DND-41 (cell line): ENCODE measurements at regions not wholly inside any gene's neighbourhood (a gene's known extent, or its start where the extent isn't known, plus 50 kb on each side); places are given as distances from the start of the nearest gene placed in this dataset.

Experiments used
- ATAC-seq: fragments of 200-7000 bp; cut with Tn5 transposase; 3 replicates; pipeline ENCODE4 v1.9.1; 2021; ENCODE audit warnings: low read depth; ENCODE audit not compliant: insufficient read depth
- DNase-seq: peaks from one replicate; pipeline ENCODE4 v3.0.0-alpha.2; 2020
- H2AFZ ChIP-seq: 2 replicates; pipeline ENCODE4 v1.6.0; 2012; ENCODE audit warnings: low read depth, low read length
- H3K27ac ChIP-seq: 2 replicates; pipeline ENCODE4 v1.5.1; 2012; ENCODE audit warnings: low read length, inconsistent platforms
- H3K27me3 ChIP-seq: fragments of 200-600 bp; sonication (generic); 2 replicates; pipeline ENCODE4 v1.6.0; 2012; ENCODE audit warnings: low read length, mild to moderate bottlenecking, inconsistent platforms; ENCODE audit not compliant: insufficient read depth, poor library complexity
- H3K36me3 ChIP-seq: 2 replicates; pipeline ENCODE4 v1.5.1; 2012; ENCODE audit warnings: low read length, inconsistent platforms; ENCODE audit not compliant: insufficient read depth
- H3K4me1 ChIP-seq: 2 replicates; pipeline ENCODE4 v1.5.1; 2012; ENCODE audit warnings: mild to moderate bottlenecking, low read length; ENCODE audit not compliant: insufficient read depth
- H3K4me2 ChIP-seq: 2 replicates; pipeline ENCODE4 v1.6.0; 2012; ENCODE audit warnings: mild to moderate bottlenecking, moderate library complexity, low read length, inconsistent platforms; ENCODE audit not compliant: insufficient read depth
- H3K4me3 ChIP-seq, 2 experiments: fragments of 200-600 bp in 1 of 2; shearing (Covaris generic) in 1 of 2; 2 replicates each; pipeline ENCODE4 v1.5.1; 2012 to 2016; ENCODE audit warnings: inconsistent platforms in 2 of 2, low read length in 2 of 2, mild to moderate bottlenecking in 2 of 2, low read depth in 1 of 2, moderate library complexity in 1 of 2
- H3K79me2 ChIP-seq: 2 replicates; pipeline ENCODE4 v1.6.0; 2012; ENCODE audit warnings: low read length, inconsistent platforms; ENCODE audit not compliant: insufficient read depth
- H3K9ac ChIP-seq: 2 replicates; pipeline ENCODE4 v1.6.0; 2012; ENCODE audit warnings: low read depth, mild to moderate bottlenecking, inconsistent platforms, low read length, moderate library complexity
- H3K9me3 ChIP-seq: 2 replicates; pipeline ENCODE4 v1.5.1; 2012; ENCODE audit warnings: low read length, moderate library complexity, mild to moderate bottlenecking, inconsistent platforms; ENCODE audit not compliant: insufficient read depth, severe bottlenecking
- H4K20me1 ChIP-seq: 2 replicates; pipeline ENCODE4 v1.6.0; 2012; ENCODE audit warnings: low read length; ENCODE audit not compliant: insufficient read depth
- EZH2 ChIP-seq: IDR thresholded peaks from 3 replicates; pipeline ENCODE4 v1.6.1; 2012; ENCODE audit warnings: borderline replicate concordance, low read depth, mild to moderate bottlenecking, moderate library complexity, low read length, inconsistent platforms; ENCODE audit not compliant: severe bottlenecking
- TF ChIP-seq, protein P1 (sequence below): IDR thresholded peaks from 2 replicates; pipeline ENCODE4 v1.5.1; 2012; ENCODE audit warnings: borderline replicate concordance, low read length, moderate library complexity, mild to moderate bottlenecking; ENCODE audit not compliant: poor library complexity, severe bottlenecking; ENCODE audit errors: extremely low read depth

- no peak overlapping the region for H3K27ac ChIP-seq
- TF ChIP-seq, protein P1, sequence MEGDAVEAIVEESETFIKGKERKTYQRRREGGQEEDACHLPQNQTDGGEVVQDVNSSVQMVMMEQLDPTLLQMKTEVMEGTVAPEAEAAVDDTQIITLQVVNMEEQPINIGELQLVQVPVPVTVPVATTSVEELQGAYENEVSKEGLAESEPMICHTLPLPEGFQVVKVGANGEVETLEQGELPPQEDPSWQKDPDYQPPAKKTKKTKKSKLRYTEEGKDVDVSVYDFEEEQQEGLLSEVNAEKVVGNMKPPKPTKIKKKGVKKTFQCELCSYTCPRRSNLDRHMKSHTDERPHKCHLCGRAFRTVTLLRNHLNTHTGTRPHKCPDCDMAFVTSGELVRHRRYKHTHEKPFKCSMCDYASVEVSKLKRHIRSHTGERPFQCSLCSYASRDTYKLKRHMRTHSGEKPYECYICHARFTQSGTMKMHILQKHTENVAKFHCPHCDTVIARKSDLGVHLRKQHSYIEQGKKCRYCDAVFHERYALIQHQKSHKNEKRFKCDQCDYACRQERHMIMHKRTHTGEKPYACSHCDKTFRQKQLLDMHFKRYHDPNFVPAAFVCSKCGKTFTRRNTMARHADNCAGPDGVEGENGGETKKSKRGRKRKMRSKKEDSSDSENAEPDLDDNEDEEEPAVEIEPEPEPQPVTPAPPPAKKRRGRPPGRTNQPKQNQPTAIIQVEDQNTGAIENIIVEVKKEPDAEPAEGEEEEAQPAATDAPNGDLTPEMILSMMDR: no peak
- TF ChIP-seq EZH2: no peak
- no peak for DNase-seq
- H3K9ac ChIP-seq: no peak overlapping the region
- H3K9me3 ChIP-seq: no peaks in the 10 kb centered on the region
- no peaks in the 10 kb centered on the region for H3K4me1 ChIP-seq
- H3K4me2 ChIP-seq: no peak overlapping the region
- no peak overlapping the region for H2AFZ ChIP-seq
- H4K20me1 ChIP-seq: no peaks in the 10 kb centered on the region
- no peak overlapping the region for H3K4me3 ChIP-seq
- H3K36me3 ChIP-seq: no peaks in the 10 kb centered on the region
- H3K79me2 ChIP-seq: no peaks in the 10 kb centered on the region
- H3K27me3 ChIP-seq: no peaks in the 10 kb centered on the region
- ATAC-seq: no peak
These were observed 214.0 kb upstream of the CHRM2 start for GRCh38 chr7:136654406-136654805.

DNA sequence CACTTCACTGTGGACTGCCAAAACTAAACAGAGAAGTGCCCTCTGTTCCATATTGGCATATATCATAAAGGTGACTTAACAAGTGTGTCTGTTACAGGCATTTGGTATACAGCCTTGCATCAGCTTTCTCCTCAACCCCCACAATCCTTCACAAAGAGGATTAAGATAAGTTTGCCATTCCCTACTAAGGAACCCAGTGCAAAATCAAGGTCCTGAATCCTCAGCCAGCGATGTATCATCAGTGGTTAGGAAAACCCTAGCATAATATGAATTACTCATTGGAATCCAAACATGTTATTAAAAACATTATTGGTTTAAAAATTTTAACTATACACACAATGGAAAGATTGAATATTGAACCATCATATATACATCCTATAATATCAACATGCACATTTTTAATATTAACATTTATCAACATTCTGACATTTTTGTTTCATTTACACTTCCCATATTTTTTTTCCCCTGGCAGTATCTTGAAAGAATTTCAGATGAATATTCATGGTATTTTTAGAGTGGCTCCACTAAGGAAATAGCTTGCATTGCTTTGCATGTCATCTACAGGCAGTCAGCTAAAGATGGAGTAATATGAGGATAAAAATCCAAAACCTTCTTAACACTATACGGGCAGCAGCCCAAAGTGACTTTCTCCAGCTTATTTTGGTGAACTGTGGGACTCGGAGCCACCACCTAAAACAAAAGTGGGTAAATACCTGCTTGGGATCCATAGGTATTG, 215.6 kb upstream of the CHRM2 start:
- no peak overlapping the region for H3K27ac ChIP-seq
- H3K4me2 ChIP-seq: no peak overlapping the region
- no peak overlapping the region for H3K4me3 ChIP-seq
- DNase-seq (no peak), ATAC-seq (no peak)
- no peaks in the 10 kb centered on the region for H4K20me1 ChIP-seq
- H3K79me2 ChIP-seq: no peaks in the 10 kb centered on the region
- no peak overlapping the region for H3K9ac ChIP-seq
- H3K36me3 ChIP-seq: no peaks in the 10 kb centered on the region
- H3K4me1 ChIP-seq: no peaks in the 10 kb centered on the region
- TF ChIP-seq, protein P1: no peak
- no peaks in the 10 kb centered on the region for H3K27me3 ChIP-seq
- H3K9me3 ChIP-seq: no peaks in the 10 kb centered on the region
- H2AFZ ChIP-seq: no peak overlapping the region

DNA sequence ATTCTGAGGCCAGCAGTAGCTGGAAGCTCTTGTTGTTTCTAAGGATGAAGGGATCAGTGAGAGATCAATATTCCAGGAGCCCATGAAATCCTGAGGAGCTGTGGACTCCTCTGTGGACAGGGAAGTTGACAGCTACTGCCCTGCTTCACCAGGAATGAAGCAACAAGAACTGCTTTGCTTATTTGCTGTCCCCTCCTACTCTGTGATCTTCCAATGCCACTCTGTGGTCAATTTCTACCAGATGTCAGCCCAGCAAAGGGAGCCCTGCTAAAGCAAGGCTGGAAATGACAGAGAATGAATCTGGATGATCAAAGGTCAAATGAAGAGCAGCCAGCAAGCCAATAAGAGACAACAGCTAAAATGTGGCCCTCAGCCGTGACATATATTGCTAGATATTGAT, 227.5 kb upstream of the CHRM2 start:
- no peak overlapping the region for H3K9ac ChIP-seq
- no peaks in the 10 kb centered on the region for H3K9me3 ChIP-seq
- H3K27ac ChIP-seq: no peak overlapping the region
- H3K79me2 ChIP-seq: no peaks in the 10 kb centered on the region
- TF ChIP-seq, protein P1: no peak
- no peak for TF ChIP-seq EZH2
- no peak overlapping the region for H3K4me3 ChIP-seq
- H4K20me1 ChIP-seq: no peaks in the 10 kb centered on the region
- H3K36me3 ChIP-seq: no peaks in the 10 kb centered on the region
- ATAC-seq (no peak), DNase-seq (no peak)
- no peak overlapping the region for H2AFZ ChIP-seq
- H3K4me1 ChIP-seq: no peaks in the 10 kb centered on the region
- no peaks in the 10 kb centered on the region for H3K27me3 ChIP-seq
- no peak overlapping the region for H3K4me2 ChIP-seq

GRCh38 chr7:136637813-136638212, 230.6 kb upstream of the CHRM2 start:
- H3K27me3 ChIP-seq: no peaks in the 10 kb centered on the region
- no peak overlapping the region for H2AFZ ChIP-seq
- DNase-seq (no peak), ATAC-seq (no peak)
- no peaks in the 10 kb centered on the region for H3K4me1 ChIP-seq
- H3K79me2 ChIP-seq: no peaks in the 10 kb centered on the region
- TF ChIP-seq, protein P1: no peak
- no peaks in the 10 kb centered on the region for H3K36me3 ChIP-seq
- no peaks in the 10 kb centered on the region for H4K20me1 ChIP-seq
- no peak overlapping the region for H3K4me3 ChIP-seq
- H3K4me2 ChIP-seq: no peak overlapping the region
- H3K9ac ChIP-seq: no peak overlapping the region
- H3K27ac ChIP-seq: no peak overlapping the region
- no peaks in the 10 kb centered on the region for H3K9me3 ChIP-seq
